ENCODE measurements at regions not wholly inside any gene's neighbourhood (a gene's known extent, or its start where the extent isn't known, plus 50 kb on each side); places are given as distances from the start of the nearest gene placed in this dataset.
A peak's percentile ranks its signal among the peaks of the same experiment; 100 is the strongest.
"Not testable (repeated sequence)": the region's sequence is repeated elsewhere in the genome, so short reads cannot be mapped to it uniquely, and the experiment has no call there.

DNA sequence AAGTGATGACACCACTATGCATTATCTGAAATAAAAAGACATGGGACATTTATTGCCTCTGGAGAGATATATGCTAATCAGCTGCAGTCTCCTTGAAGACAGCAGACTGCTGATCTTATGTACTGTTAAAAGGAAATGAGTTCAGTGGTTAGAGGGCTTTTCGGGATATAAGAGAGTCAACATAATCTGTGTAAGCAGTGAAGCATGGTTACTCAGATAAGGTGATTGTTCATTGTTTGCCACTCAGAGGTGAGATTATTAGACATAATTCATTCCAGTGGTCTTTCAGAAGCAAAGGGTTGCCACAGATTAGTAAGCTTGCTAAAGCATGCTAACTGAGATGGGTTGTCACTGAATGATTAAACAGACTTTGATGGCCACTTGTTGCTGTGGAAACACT lies 1450.7 kb upstream of the ADGRB3 start:
- peak in 1 of 3 donors; percentile 0 for DNase-seq (ENCODE audit: low read depth in 2 of 3, low spot score in 2 of 3)

- no peak for DNase-seq (ENCODE audit: low read depth in 2 of 3, low spot score in 2 of 3)
Measured at GRCh38 chr6:67175101-67175500, 1460.0 kb upstream of the ADGRB3 start.

DNA sequence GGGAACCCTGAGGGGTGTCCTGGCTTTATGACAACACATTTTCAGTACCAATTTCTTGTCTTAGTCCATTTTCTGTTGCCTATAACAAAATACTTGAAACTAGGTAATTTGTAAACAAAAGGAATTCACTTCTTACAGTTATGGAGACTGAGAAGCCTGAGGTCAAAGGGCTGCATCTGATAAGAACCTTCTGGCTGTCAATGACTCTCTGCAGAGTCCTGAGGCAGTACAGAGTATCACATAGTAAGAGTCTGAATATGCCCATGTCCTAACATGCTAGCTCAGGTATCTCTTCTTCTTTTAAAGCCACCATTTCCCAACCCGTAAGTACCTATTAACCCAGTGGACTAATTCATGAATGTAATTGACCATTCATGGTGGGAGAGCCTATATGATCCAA lies 1458.6 kb upstream of the EYS start:
- no peak for DNase-seq (ENCODE audit: low read depth in 2 of 3, low spot score in 2 of 3)

GRCh38 chr6:67160820-67161219 lies 1453.8 kb upstream of the EYS start:
- DNase-seq (ENCODE audit: low read depth in 2 of 3, low spot score in 2 of 3) = no peak

- no peak for DNase-seq (ENCODE audit: low read depth in 2 of 3, low spot score in 2 of 3)
Measured at GRCh38 chr6:67141005-67141404, 1434.0 kb upstream of the EYS start.

DNA sequence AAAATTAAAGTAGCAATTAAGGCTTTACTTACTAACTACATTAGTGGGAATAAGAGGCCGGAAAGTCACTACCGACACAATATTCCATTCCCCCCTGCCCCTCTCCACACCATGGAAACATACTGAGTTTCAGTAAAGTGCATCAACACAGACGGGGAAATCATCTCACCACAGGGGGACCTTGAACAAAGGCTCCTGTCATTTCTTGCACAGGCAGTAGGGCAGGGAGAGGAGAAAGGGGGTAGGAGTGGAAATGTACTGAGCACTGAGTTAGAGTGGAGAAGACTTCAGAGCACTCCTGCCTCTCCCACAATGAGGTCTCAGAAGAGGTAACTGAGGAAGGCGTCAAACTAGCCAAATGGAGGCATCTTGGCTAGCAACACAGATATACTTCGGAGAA lies 1426.9 kb upstream of the EYS start:
- DNase-seq (ENCODE audit: low read depth in 2 of 3, low spot score in 2 of 3) = no peak

DNA sequence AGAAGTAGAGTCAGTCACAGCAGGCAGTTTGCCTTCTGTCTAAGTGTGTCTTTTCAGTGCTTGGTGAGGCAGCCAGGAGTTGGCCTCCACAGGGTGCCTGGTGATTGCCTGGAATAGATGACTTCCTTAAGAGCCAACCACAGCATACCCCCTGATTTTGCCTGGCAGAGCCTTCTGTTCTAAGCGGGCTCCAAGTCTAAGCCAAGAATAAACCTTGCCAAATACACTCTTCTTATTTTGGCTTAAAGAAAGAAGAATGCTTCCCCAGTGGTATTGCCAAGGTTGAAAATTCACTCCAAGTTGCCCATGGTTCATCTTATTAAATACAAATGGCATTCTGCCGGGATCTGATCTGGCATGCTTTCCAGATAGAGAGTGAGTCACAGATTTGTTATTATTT lies 1424.8 kb upstream of the EYS start:
- no peak for DNase-seq (ENCODE audit: low read depth in 2 of 3, low spot score in 2 of 3)

DNA sequence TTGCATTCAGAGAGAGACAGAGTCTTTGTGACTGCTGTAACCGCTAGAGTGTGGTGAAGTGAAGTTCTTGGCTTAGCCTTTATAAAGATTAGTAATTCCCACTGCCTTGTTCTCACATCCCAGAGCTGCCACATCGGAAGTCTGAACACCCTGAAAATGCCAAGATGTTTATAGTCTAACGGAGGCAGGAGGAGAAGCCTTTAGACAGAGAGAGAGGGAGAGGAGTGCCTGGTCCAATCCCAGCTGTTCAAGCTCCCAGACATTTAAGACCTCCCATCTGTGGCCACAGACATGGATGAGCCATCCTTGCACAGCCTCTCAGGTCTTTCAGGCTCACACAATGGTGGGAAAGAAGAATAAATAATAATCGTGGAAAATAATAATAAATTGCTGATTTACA lies 1422.8 kb upstream of the EYS start:
- DNase-seq (ENCODE audit: low read depth in 2 of 3, low spot score in 2 of 3) = no peak

GRCh38 chr6:67127041-67127440 lies 1420.0 kb upstream of the EYS start:
- DNase-seq (ENCODE audit: low read depth in 2 of 3, low spot score in 2 of 3) = no peak

DNA sequence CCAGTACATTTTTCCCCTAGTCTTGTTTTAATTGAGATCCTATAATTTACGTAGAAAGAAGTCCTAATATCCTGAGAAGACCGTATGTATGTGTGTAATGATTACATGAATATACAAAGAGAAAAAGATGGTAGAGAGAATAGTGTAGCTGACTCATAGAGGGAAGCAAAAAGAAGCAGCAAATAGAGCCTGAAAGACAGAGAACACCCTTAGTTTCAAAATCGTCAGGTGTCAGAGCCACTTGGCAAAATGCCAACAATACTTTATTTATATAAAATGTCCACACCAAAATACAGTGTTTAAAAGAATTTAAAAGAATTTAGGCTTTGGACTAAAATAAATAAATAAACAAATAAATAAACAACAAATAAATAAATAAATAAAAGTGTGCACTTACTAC lies 1414.1 kb upstream of the EYS start:
- no peak for DNase-seq (ENCODE audit: low read depth in 2 of 3, low spot score in 2 of 3)

GRCh38 chr6:67112120-67112519 lies 1405.1 kb upstream of the EYS start:
- no peak for DNase-seq (ENCODE audit: low read depth in 2 of 3, low spot score in 2 of 3)

DNA sequence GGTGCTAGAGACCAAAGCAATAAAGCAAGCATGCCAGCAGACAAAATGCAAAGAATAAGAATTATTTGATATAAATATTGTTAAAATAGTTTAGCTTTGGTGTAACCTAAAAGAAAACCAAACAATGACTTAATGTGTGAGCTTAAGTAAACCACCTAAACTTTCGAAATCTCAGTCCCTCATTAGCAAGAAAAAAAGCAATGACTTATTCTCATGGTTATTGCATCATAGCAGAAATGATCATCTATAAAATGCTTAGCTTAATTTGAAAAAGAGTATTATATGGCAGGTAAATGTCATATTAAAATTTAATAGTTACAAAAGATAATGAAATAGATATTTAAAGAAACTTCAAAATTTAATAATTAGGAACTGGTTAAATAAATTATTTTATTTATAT lies 1395.7 kb upstream of the EYS start:
- DNase-seq (ENCODE audit: low read depth in 2 of 3, low spot score in 2 of 3) = no peak

GRCh38 chr6:67095618-67096226 lies 1388.7 kb upstream of the EYS start:
- not testable (repeated sequence) for DNase-seq (ENCODE audit: low read depth in 2 of 3, low spot score in 2 of 3)

DNA sequence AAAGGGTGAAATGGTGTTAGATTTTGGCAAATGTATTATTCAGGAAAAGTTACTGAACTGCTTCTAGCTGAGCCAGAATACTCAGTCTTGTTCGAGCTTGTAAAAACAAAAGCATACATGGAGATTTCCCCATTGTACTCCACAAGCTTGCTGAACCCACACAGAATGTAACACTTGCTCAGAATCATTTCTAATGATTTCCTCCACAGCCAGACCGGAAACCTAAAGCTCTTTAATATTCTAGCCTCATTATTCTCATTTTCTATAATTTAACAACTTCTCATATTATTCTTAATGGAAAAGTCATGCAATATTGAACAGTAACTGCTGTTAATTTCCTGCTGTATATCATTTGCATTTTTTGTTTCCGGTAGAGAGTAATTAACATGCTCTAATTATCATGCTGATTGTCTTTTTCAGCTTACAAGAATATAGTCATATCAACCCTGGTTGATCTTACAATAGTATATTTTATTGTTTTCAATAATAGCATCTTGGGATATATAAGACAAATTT lies 1387.5 kb upstream of the EYS start:
- no peak for DNase-seq (ENCODE audit: low read depth in 2 of 3, low spot score in 2 of 3)

DNA sequence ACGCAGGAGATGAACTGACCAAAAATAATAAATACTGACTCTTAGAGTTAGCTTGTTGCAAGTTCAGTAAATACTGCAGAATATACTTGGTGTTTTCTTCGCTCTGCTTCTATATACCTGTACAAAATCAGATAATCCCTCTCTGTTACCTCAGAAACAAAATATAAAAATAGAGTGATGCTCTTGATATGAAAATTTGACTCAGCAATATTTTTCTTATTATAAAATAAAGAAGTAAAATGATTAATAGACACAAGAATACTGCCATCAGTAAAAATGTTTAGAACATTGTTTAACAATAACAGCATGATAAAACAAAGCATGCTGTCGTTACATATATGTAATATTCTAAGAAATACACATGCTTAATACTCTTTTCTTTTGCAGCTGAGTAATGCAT lies 1366.9 kb upstream of the EYS start:
- no peak for DNase-seq (ENCODE audit: low read depth in 2 of 3, low spot score in 2 of 3)

DNA sequence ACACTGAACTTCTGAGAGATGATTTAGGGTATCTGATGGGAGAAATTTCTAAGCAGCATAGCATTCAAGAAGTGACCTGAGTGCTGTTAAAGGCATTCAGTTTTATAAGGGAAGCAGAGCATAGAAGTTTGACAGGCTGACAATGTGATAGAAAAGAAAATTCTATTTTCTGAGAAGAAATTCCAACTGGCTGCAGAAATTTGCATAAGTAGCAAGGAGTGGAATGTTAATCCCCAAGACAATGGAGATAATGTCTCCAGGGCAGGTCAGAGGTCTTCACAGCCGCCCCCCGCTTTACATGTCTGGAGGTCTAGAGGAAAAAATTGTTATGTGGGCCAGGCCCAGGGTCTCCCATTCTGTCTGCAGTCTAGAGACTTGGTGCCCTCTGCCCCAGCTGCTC lies 1361.8 kb upstream of the EYS start:
- DNase-seq (ENCODE audit: low read depth in 2 of 3, low spot score in 2 of 3) = no peak

DNA sequence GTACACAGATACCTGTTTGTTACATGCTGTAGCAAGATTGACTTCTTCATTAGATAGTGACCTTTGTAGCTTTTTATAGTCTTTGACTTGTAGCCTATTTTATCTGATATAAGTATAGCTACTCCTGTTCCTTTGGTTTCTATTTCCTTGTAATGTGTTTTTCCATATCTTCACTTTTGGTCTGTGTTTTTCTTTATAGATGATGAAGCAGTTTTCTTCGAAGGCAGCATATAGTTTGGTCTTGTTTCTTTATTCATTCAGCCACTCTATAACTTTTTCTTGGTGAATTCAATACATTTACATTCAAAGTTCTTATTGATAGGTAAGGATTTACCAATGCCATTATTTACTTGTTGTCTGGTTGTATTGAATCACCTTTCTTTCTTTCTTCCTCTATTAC lies 1357.3 kb upstream of the EYS start:
- no peak for DNase-seq (ENCODE audit: low read depth in 2 of 3, low spot score in 2 of 3)

DNA sequence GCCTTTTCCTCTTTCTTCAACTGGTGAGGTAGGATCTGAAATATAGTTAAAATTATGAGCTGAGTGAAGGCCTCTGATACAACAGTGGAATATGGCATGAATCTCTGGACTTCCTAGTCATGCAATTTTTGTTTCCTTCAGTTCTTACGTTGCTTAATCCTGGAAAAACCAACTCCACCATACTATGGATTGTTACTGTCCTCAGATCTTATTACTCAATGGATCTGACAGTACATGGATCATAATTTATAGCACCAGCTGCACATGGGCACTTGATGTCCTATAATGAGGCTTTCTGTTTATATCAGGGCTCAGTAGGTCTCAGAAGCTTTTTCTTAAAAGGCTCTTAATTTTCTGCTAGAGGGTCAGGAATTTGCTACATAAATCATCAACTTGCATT lies 1341.0 kb upstream of the EYS start:
- DNase-seq (ENCODE audit: low read depth in 2 of 3, low spot score in 2 of 3) = no peak

DNA sequence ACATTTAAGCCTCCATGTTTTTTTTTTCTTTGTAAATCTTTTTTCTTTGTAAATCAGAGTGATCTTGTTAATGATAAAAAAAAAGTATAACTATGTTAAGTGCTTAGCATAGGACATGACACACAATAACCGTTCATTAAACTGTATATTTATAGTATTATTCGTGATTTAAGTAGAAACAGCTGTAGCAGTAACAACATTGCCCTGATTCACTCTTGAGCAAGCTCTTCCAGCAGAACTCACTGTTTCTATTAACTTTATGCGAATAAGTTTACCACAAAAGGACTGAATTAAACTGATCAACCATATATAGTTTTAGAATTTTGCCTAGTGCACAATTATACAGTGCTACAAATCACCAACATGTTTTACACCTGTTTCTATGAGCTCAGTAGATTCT lies 1338.0 kb upstream of the EYS start:
- no peak for DNase-seq (ENCODE audit: low read depth in 2 of 3, low spot score in 2 of 3)

- DNase-seq (ENCODE audit: low read depth in 2 of 3, low spot score in 2 of 3) = peak in 2 of 3 donors; percentile 48 to 78
Measured at GRCh38 chr6:67031451-67031850, 1324.4 kb upstream of the EYS start.

DNA sequence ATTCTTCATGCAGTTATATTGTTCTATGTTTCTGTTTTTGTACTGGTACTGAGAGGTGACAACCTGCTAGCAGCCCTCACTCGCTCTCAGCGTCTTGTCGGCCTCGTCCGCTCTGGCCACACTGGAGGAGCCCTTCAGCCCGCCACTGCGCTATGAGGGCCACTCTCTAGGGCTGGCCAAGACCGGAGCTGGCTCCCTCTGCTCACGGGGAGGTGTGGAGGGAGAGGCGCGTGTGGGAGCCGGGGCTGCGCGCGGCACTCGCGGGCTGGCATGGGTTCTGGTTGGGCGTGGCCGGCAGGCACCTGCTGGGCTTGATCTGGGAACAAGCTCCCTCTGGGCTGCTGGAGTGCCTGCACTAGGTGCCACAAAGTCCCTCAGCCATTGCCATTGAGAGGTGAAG lies 1323.8 kb upstream of the EYS start:
- DNase-seq (ENCODE audit: low read depth in 2 of 3, low spot score in 2 of 3) = no peak

DNA sequence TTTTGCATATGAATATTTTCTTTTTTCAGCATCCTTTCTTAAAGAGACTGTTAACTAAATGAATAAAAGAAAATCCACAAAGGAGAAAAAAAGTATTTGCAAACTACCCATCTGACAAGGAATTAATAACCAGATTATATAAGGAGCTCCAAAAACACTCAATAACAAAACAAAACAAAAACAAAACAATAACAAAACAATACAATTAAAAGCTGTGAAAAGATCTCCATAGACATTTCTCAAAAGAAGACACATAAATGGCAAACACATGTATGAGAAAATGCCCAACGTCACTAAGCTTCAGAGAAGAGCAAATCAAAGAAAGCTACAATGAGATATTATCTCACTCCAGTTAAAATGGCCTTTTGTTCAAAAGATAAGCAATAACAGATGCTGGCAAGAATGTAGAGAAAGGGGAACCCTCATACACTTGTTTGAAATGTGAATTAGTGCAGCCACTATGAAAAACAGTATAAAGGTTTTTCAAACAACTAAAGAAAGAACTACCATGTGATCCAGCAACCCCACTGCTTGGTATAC lies 1310.0 kb upstream of the EYS start:
- no peak for DNase-seq (ENCODE audit: low read depth in 2 of 3, low spot score in 2 of 3)

DNA sequence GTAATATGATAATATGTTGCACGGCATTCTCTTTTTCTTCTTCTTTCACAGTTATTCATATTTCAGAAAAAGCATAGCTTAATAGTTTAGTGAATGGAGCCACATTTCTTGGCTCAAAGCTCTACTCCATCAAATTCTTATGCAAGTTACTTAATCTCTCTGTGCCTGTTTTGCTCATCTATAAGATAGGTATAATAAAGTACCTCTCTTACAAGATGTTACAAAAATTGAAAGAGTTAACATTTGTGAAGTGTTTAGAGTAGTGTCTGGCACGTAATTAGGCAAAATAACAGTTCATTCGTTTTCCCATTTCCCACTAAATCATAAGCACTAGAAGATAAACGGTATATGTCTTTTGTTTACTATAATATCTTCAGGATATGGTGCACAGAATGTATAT lies 1304.4 kb upstream of the EYS start:
- no peak for DNase-seq (ENCODE audit: low read depth in 2 of 3, low spot score in 2 of 3)

Data from hematopoietic multipotent progenitor cell (in vitro differentiated cells).